Left ventricle myocardium inferior (tissue), 1 donor: ENCODE measurements at regions not wholly inside any gene's neighbourhood (a gene's known extent, or its start where the extent isn't known, plus 50 kb on each side); places are given as distances from the start of the nearest gene placed in this dataset.

Source experiments
- DNase-seq: peaks from one replicate; pipeline ENCODE4 v3.0.0-alpha.2; 2020
- H3K27ac ChIP-seq: fragments of 200-600 bp; replicated peaks from 2 replicates; pipeline ENCODE4 v1.8.0; 2021
- H3K27me3 ChIP-seq: fragments of 200-600 bp; 2 replicates; pipeline ENCODE4 v1.8.0; 2021; ENCODE audit warnings: low read depth
- H3K36me3 ChIP-seq: fragments of 200-600 bp; 2 replicates; pipeline ENCODE4 v1.8.0; 2021
- H3K4me1 ChIP-seq: fragments of 200-600 bp; 2 replicates; pipeline ENCODE4 v1.8.0; 2021
- H3K4me3 ChIP-seq: fragments of 200-600 bp; 2 replicates; pipeline ENCODE4 v1.8.0; 2021; ENCODE audit warnings: mild to moderate bottlenecking, moderate library complexity
- H3K9me3 ChIP-seq: fragments of 200-600 bp; replicated peaks from 2 replicates; pipeline ENCODE4 v1.8.0; 2021
- intact Hi-C: fragments of 100-400 bp; cut with micrococcal nuclease; formaldehyde crosslinking; loops from one replicate; pipeline ENCODE4 v1.11.0; 2022
- TF ChIP-seq, protein P1 (sequence below): fragments of 200-600 bp; IDR thresholded peaks from 2 replicates; pipeline ENCODE4 v1.8.0; 2021; ENCODE audit warnings: antibody characterized with exemption, mild to moderate bottlenecking, borderline replicate concordance
- donor health status: DM: no; HTN: yes; CAD: no; lungs with severe emphysema.

- no peak for DNase-seq
- Histone ChIP-seq H3K36me3 (no peaks in the 10 kb centered on the region), H3K4me1 (no peaks in the 10 kb centered on the region), H3K4me3 (no peak overlapping the region), H3K9me3 (no peaks in the 10 kb centered on the region), H3K27me3 (no peaks in the 10 kb centered on the region), H3K27ac (no peak overlapping the region)
- intact Hi-C loops: no loop called here
- TF ChIP-seq, protein P1, sequence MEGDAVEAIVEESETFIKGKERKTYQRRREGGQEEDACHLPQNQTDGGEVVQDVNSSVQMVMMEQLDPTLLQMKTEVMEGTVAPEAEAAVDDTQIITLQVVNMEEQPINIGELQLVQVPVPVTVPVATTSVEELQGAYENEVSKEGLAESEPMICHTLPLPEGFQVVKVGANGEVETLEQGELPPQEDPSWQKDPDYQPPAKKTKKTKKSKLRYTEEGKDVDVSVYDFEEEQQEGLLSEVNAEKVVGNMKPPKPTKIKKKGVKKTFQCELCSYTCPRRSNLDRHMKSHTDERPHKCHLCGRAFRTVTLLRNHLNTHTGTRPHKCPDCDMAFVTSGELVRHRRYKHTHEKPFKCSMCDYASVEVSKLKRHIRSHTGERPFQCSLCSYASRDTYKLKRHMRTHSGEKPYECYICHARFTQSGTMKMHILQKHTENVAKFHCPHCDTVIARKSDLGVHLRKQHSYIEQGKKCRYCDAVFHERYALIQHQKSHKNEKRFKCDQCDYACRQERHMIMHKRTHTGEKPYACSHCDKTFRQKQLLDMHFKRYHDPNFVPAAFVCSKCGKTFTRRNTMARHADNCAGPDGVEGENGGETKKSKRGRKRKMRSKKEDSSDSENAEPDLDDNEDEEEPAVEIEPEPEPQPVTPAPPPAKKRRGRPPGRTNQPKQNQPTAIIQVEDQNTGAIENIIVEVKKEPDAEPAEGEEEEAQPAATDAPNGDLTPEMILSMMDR: no peak
Measured at GRCh38 chr4:157886645-157887044, 286.2 kb downstream of the GASK1B start.

GRCh38 chr4:157885811-157886210 lies 287.0 kb downstream of the GASK1B start:
- no peaks in the 10 kb centered on the region for H3K9me3 ChIP-seq
- no peak overlapping the region for H3K27ac ChIP-seq
- TF ChIP-seq, protein P1: no peak
- no peak for DNase-seq
- intact Hi-C loops: no loop called here
- H3K4me1 ChIP-seq: no peaks in the 10 kb centered on the region
- H3K36me3 ChIP-seq: no peaks in the 10 kb centered on the region
- no peaks in the 10 kb centered on the region for H3K27me3 ChIP-seq
- H3K4me3 ChIP-seq: no peak overlapping the region

DNA sequence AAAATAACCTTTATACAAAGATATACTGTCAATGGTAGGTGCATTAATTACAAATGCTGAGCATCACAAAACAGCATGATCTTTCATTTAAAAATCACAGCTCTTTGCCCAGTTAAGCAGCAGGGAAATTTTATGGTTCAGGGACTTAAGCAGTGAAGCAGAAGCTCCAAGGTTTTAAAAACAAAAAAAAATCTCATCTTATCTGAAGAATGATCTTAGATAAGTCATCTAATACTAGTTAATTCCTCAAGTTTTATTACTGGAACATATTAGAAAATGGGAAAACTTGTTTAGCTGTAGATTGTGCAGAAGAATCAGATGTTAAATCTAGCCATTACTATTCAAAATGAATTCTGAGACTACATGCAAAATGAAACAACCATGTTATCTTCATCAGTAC lies 289.9 kb downstream of the GASK1B start:
- peaks cover 1% of the 10 kb centered on the region for H3K9me3 ChIP-seq
- no peaks in the 10 kb centered on the region for H3K27me3 ChIP-seq
- H3K4me3 ChIP-seq: no peak overlapping the region
- H3K36me3 ChIP-seq: no peaks in the 10 kb centered on the region
- no peaks in the 10 kb centered on the region for H3K4me1 ChIP-seq
- DNase-seq: no peak
- intact Hi-C loops: no loop called here
- H3K27ac ChIP-seq: no peak overlapping the region
- TF ChIP-seq, protein P1: no peak

- DNase-seq: no peak
- Histone ChIP-seq H3K4me3 (no peak overlapping the region), H3K27me3 (no peaks in the 10 kb centered on the region), H3K4me1 (no peaks in the 10 kb centered on the region), H3K27ac (no peak overlapping the region), H3K36me3 (no peaks in the 10 kb centered on the region), H3K9me3 (peaks cover 21% of the 10 kb centered on the region)
- TF ChIP-seq, protein P1: no peak
- intact Hi-C loops: no loop called here
Measured at GRCh38 chr4:157880761-157881160, 292.1 kb downstream of the GASK1B start.

DNA sequence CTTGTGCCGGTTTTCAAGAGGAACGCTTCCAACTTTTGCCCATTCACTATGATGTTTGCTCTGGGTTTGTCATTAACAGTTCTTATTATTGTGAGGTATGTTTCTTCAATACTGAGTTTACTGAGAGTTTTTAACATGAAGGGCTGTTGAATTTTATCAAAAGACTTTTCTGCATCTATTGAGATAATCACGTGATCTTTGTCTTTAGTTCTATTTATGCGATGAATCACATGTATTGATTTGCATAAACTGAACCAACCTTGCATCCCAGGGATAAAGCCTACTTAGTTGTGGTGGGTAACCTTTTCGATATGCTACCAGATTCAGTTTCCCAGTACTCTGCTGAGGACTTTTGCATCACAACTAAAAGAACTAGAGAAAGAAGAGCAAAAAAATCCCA lies 318.0 kb downstream of the GASK1B start:
- Histone ChIP-seq H3K27me3 (no peaks in the 10 kb centered on the region), H3K36me3 (no peaks in the 10 kb centered on the region), H3K27ac (no peak overlapping the region), H3K4me1 (no peaks in the 10 kb centered on the region), H3K4me3 (no peak overlapping the region), H3K9me3 (peaks cover 9% of the 10 kb centered on the region)
- intact Hi-C loops: no loop called here
- DNase-seq: no peak
- TF ChIP-seq, protein P1: no peak

DNA sequence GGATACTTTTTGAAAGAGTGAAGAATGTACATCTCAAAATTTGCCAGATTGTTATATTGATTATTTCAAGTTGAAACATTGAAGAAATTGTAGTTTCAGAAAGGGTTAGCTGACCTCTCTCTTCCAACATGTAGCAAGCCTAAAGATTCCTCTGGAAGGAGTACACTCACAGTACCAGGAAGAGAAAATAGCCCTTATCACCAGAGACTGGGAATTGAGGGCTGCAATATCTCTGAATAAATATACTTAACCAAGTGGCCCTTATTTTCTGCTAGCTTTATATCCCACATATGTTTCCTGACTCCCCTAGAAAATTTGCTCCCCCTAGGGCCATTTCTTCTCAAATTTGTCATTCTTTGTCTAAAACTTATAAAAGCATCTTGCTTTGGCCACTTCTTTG lies 332.2 kb downstream of the GASK1B start:
- Histone ChIP-seq H3K4me3 (no peak overlapping the region), H3K4me1 (no peaks in the 10 kb centered on the region), H3K27ac (no peak overlapping the region), H3K27me3 (no peaks in the 10 kb centered on the region), H3K36me3 (no peaks in the 10 kb centered on the region), H3K9me3 (no peaks in the 10 kb centered on the region)
- TF ChIP-seq, protein P1: no peak
- no peak for DNase-seq
- intact Hi-C loops: no loop called here
